Adipocyte (in vitro differentiated cells): ENCODE measurements at regions not wholly inside any gene's neighbourhood (a gene's known extent, or its start where the extent isn't known, plus 50 kb on each side); places are given as distances from the start of the nearest gene placed in this dataset.

ENCODE experiments used
- DNase-seq: peaks from one replicate; pipeline ENCODE4 v3.0.0-alpha.2; 2015; ENCODE audit warnings: low read depth
- H3K27me3 ChIP-seq: replicated peaks from 2 replicates; pipeline ENCODE4 v1.7.0; 2013; ENCODE audit warnings: mild to moderate bottlenecking, low read length, moderate library complexity; ENCODE audit not compliant: control insufficient read depth, insufficient read depth
- H3K36me3 ChIP-seq: 2 replicates; pipeline ENCODE4 v1.7.0; 2013; ENCODE audit warnings: low read length, mild to moderate bottlenecking, moderate library complexity; ENCODE audit not compliant: control insufficient read depth, insufficient read depth, severe bottlenecking
- H3K4me1 ChIP-seq: 2 replicates; pipeline ENCODE4 v1.7.0; 2013; ENCODE audit warnings: mild to moderate bottlenecking, low read length, moderate library complexity; ENCODE audit not compliant: control insufficient read depth, insufficient read depth
- H3K4me3 ChIP-seq: 2 replicates; pipeline ENCODE4 v1.7.0; 2013; ENCODE audit warnings: mild to moderate bottlenecking, low read length, moderate library complexity
- H3K9ac ChIP-seq: 2 replicates; pipeline ENCODE4 v1.7.0; 2013; ENCODE audit warnings: mild to moderate bottlenecking, low read length, moderate library complexity
- H3K9me3 ChIP-seq: 2 replicates; pipeline ENCODE4 v1.7.0; 2013; ENCODE audit warnings: mild to moderate bottlenecking, low read length, moderate library complexity; ENCODE audit not compliant: control insufficient read depth

- no peaks in the 10 kb centered on the region for H3K36me3 ChIP-seq
- H3K4me1 ChIP-seq: no peaks in the 10 kb centered on the region
- no peak for DNase-seq
- H3K9me3 ChIP-seq: no peaks in the 10 kb centered on the region
- no peak overlapping the region for H3K4me3 ChIP-seq
- no peak overlapping the region for H3K9ac ChIP-seq
- H3K27me3 ChIP-seq: no peaks in the 10 kb centered on the region
These were observed 508.8 kb upstream of the CDH8 start for GRCh38 chr16:62545039-62545438.

GRCh38 chr16:62543516-62543915 lies 507.3 kb upstream of the CDH8 start:
- Histone ChIP-seq H3K4me1 (no peaks in the 10 kb centered on the region), H3K9me3 (no peaks in the 10 kb centered on the region), H3K4me3 (no peak overlapping the region), H3K27me3 (no peaks in the 10 kb centered on the region), H3K36me3 (no peaks in the 10 kb centered on the region), H3K9ac (no peak overlapping the region)
- DNase-seq: no peak

GRCh38 chr16:62539657-62540056 lies 503.4 kb upstream of the CDH8 start:
- Histone ChIP-seq H3K36me3 (no peaks in the 10 kb centered on the region), H3K9me3 (no peaks in the 10 kb centered on the region), H3K9ac (no peak overlapping the region), H3K4me3 (no peak overlapping the region), H3K4me1 (no peaks in the 10 kb centered on the region), H3K27me3 (no peaks in the 10 kb centered on the region)
- DNase-seq: no peak

- no peak overlapping the region for H3K4me3 ChIP-seq
- H3K9ac ChIP-seq: no peak overlapping the region
- no peaks in the 10 kb centered on the region for H3K9me3 ChIP-seq
- H3K36me3 ChIP-seq: no peaks in the 10 kb centered on the region
- DNase-seq: no peak
- H3K4me1 ChIP-seq: no peaks in the 10 kb centered on the region
- H3K27me3 ChIP-seq: no peaks in the 10 kb centered on the region
These were observed 494.2 kb upstream of the CDH8 start for GRCh38 chr16:62530426-62530825.

GRCh38 chr16:62516001-62516400 lies 479.8 kb upstream of the CDH8 start:
- H3K36me3 ChIP-seq: no peaks in the 10 kb centered on the region
- no peak for DNase-seq
- H3K9ac ChIP-seq: no peak overlapping the region
- H3K4me3 ChIP-seq: no peak overlapping the region
- H3K9me3 ChIP-seq: no peaks in the 10 kb centered on the region
- no peaks in the 10 kb centered on the region for H3K4me1 ChIP-seq
- no peaks in the 10 kb centered on the region for H3K27me3 ChIP-seq

GRCh38 chr16:62503073-62503472 lies 466.8 kb upstream of the CDH8 start:
- Histone ChIP-seq H3K27me3 (no peaks in the 10 kb centered on the region), H3K36me3 (no peaks in the 10 kb centered on the region), H3K4me3 (no peak overlapping the region), H3K4me1 (no peaks in the 10 kb centered on the region), H3K9ac (no peak overlapping the region), H3K9me3 (no peaks in the 10 kb centered on the region)
- no peak for DNase-seq

- no peaks in the 10 kb centered on the region for H3K9me3 ChIP-seq
- H3K27me3 ChIP-seq: no peaks in the 10 kb centered on the region
- H3K9ac ChIP-seq: no peak overlapping the region
- H3K36me3 ChIP-seq: no peaks in the 10 kb centered on the region
- H3K4me3 ChIP-seq: no peak overlapping the region
- DNase-seq: no peak
- no peaks in the 10 kb centered on the region for H3K4me1 ChIP-seq
These were observed 442.7 kb upstream of the CDH8 start for GRCh38 chr16:62478903-62479458.

GRCh38 chr16:62477796-62478195 lies 441.6 kb upstream of the CDH8 start:
- no peak for DNase-seq
- Histone ChIP-seq H3K9me3 (peaks cover 1% of the 10 kb centered on the region), H3K4me1 (no peaks in the 10 kb centered on the region), H3K27me3 (no peaks in the 10 kb centered on the region), H3K36me3 (no peaks in the 10 kb centered on the region), H3K9ac (no peak overlapping the region), H3K4me3 (no peak overlapping the region)

- no peak for DNase-seq
- Histone ChIP-seq H3K9ac (no peak overlapping the region), H3K4me1 (no peaks in the 10 kb centered on the region), H3K4me3 (no peak overlapping the region), H3K36me3 (no peaks in the 10 kb centered on the region), H3K9me3 (peaks cover 7% of the 10 kb centered on the region), H3K27me3 (no peaks in the 10 kb centered on the region)
These were observed 439.3 kb upstream of the CDH8 start for GRCh38 chr16:62475573-62475972.

GRCh38 chr16:62462971-62463370 lies 426.7 kb upstream of the CDH8 start:
- Histone ChIP-seq H3K4me1 (no peaks in the 10 kb centered on the region), H3K36me3 (no peaks in the 10 kb centered on the region)
- DNase-seq: no peak

GRCh38 chr16:62450291-62450690 lies 414.1 kb upstream of the CDH8 start:
- no peak for DNase-seq
- H3K4me3 ChIP-seq: no peak overlapping the region

More at GRCh38 chr16:62462971-62463370, 426.7 kb upstream of the CDH8 start:
- Histone ChIP-seq H3K4me3 (no peak overlapping the region), H3K9me3 (peaks cover 3% of the 10 kb centered on the region), H3K9ac (no peak overlapping the region), H3K27me3 (no peaks in the 10 kb centered on the region)

GRCh38 chr16:62445909-62446308 lies 409.7 kb upstream of the CDH8 start:
- H3K27me3 ChIP-seq: no peaks in the 10 kb centered on the region
- no peaks in the 10 kb centered on the region for H3K4me1 ChIP-seq
- H3K9ac ChIP-seq: no peak overlapping the region
- no peak for DNase-seq
- H3K36me3 ChIP-seq: no peaks in the 10 kb centered on the region
- H3K4me3 ChIP-seq: no peak overlapping the region
- H3K9me3 ChIP-seq: peaks cover 29% of the 10 kb centered on the region

More at GRCh38 chr16:62450291-62450690, 414.1 kb upstream of the CDH8 start:
- Histone ChIP-seq H3K4me1 (no peaks in the 10 kb centered on the region), H3K9ac (no peak overlapping the region), H3K27me3 (no peaks in the 10 kb centered on the region), H3K9me3 (peaks cover 3% of the 10 kb centered on the region), H3K36me3 (no peaks in the 10 kb centered on the region)
